HEK293T (cell line): ENCODE measurements at regions not wholly inside any gene's neighbourhood (a gene's known extent, or its start where the extent isn't known, plus 50 kb on each side); places are given as distances from the start of the nearest gene placed in this dataset.

Source experiments
- ELF4 ChIP-seq: fragments of 450-650 bp; IDR thresholded peaks from 2 replicates; pipeline ENCODE4 v1.6.1; 2017; ENCODE audit warnings: antibody characterized with exemption
- FOXA1 ChIP-seq: fragments of 450-650 bp; IDR thresholded peaks from 2 replicates; pipeline ENCODE4 v1.6.1; 2016; ENCODE audit warnings: mild to moderate bottlenecking
- FOXM1 ChIP-seq: fragments of 450-650 bp; IDR thresholded peaks from 2 replicates; pipeline ENCODE4 v1.6.1; 2017; ENCODE audit warnings: mild to moderate bottlenecking, borderline replicate concordance
- L3MBTL2 ChIP-seq: fragments of 450-650 bp; conservative IDR thresholded peaks from 2 replicates; pipeline ENCODE4 v1.6.1; 2016; ENCODE audit warnings: mild to moderate bottlenecking
- NFRKB ChIP-seq: fragments of 450-650 bp; IDR thresholded peaks from 2 replicates; pipeline ENCODE4 v1.6.1; 2016; ENCODE audit warnings: mild to moderate bottlenecking, moderate library complexity
- ZNF384 ChIP-seq: fragments of 450-650 bp; IDR thresholded peaks from 2 replicates; pipeline ENCODE4 v1.6.1; 2016

GRCh38 chr1:117691942-117692341 is 86.1 kb downstream of the TENT5C start:
- TF ChIP-seq FOXA1 (no peak), FOXM1 (no peak), L3MBTL2 (no peak), ZNF384 (no peak), ELF4 (no peak), NFRKB (no peak)
